ENCODE measurements at regions not wholly inside any gene's neighbourhood (a gene's known extent, or its start where the extent isn't known, plus 50 kb on each side); places are given as distances from the start of the nearest gene placed in this dataset.
A peak's percentile ranks its signal among the peaks of the same experiment; 100 is the strongest.
"Not testable (repeated sequence)": the region's sequence is repeated elsewhere in the genome, so short reads cannot be mapped to it uniquely, and the experiment has no call there.

- DNase-seq (ENCODE audit: low read depth): no peak
Measured at GRCh38 chr16:58850019-58850677, 116.0 kb upstream of the GOT2 start.

GRCh38 chr16:58848662-58849002 lies 114.5 kb upstream of the GOT2 start:
- no peak for DNase-seq (ENCODE audit: low read depth)

GRCh38 chr16:58847902-58848661 lies 114.0 kb upstream of the GOT2 start:
- no peak for DNase-seq (ENCODE audit: low read depth)

- DNase-seq (ENCODE audit: low read depth): not testable (repeated sequence)
Measured at GRCh38 chr16:58846226-58846625, 112.1 kb upstream of the GOT2 start.

GRCh38 chr16:58843675-58844074 lies 109.6 kb upstream of the GOT2 start:
- peak; percentile 15 for DNase-seq (ENCODE audit: low read depth)

GRCh38 chr16:58842746-58843145 lies 108.6 kb upstream of the GOT2 start:
- DNase-seq (ENCODE audit: low read depth): no peak

- no peak for DNase-seq (ENCODE audit: low read depth)
Measured at GRCh38 chr16:58842156-58842555, 108.0 kb upstream of the GOT2 start.

- no peak for DNase-seq (ENCODE audit: low read depth)
Measured at GRCh38 chr16:58837950-58838349, 103.8 kb upstream of the GOT2 start.

GRCh38 chr16:58836427-58836826 lies 102.3 kb upstream of the GOT2 start:
- no peak for DNase-seq (ENCODE audit: low read depth)

GRCh38 chr16:58832386-58832895 lies 98.3 kb upstream of the GOT2 start:
- DNase-seq (ENCODE audit: low read depth): no peak

- no peak for DNase-seq (ENCODE audit: low read depth)
Measured at GRCh38 chr16:58831386-58831785, 97.3 kb upstream of the GOT2 start.

GRCh38 chr16:58828901-58829545 lies 94.9 kb upstream of the GOT2 start:
- DNase-seq (ENCODE audit: low read depth): no peak

- no peak for DNase-seq (ENCODE audit: low read depth)
Measured at GRCh38 chr16:58824201-58824600, 90.1 kb upstream of the GOT2 start.

GRCh38 chr16:58821886-58822285 lies 87.8 kb upstream of the GOT2 start:
- DNase-seq (ENCODE audit: low read depth): no peak

GRCh38 chr16:58820411-58820810 lies 86.3 kb upstream of the GOT2 start:
- no peak for DNase-seq (ENCODE audit: low read depth)

- DNase-seq (ENCODE audit: low read depth): no peak
Measured at GRCh38 chr16:58815181-58815888, 81.2 kb upstream of the GOT2 start.

- DNase-seq (ENCODE audit: low read depth): peak; percentile 32
Measured at GRCh38 chr16:58814348-58814801, 80.3 kb upstream of the GOT2 start.

GRCh38 chr16:58809213-58809612 lies 75.1 kb upstream of the GOT2 start:
- DNase-seq (ENCODE audit: low read depth): no peak

GRCh38 chr16:58807276-58807675 lies 73.2 kb upstream of the GOT2 start:
- no peak for DNase-seq (ENCODE audit: low read depth)

GRCh38 chr16:58801838-58802237 lies 67.7 kb upstream of the GOT2 start:
- DNase-seq (ENCODE audit: low read depth): no peak

GRCh38 chr16:58797137-58797801 lies 63.2 kb upstream of the GOT2 start:
- DNase-seq (ENCODE audit: low read depth): no peak

Data from HT1080 (cell line).